Lower leg skin (tissue), 3 donors: ENCODE measurements at regions not wholly inside any gene's neighbourhood (a gene's known extent, or its start where the extent isn't known, plus 50 kb on each side); places are given as distances from the start of the nearest gene placed in this dataset.

ENCODE experiments used
- CTCF ChIP-seq, 3 donors: fragments of 450-650 bp; IDR thresholded peaks; one replicate each; pipeline ENCODE4 v1.5.1; 2016; ENCODE audit warnings: antibody characterized with exemption in 3 of 3, mild to moderate bottlenecking in 3 of 3, moderate library complexity in 2 of 3
- POLR2A ChIP-seq, 2 donors: fragments of 450-650 bp; IDR thresholded peaks; one replicate each; pipeline ENCODE4 v1.6.1; 2016 to 2017; ENCODE audit warnings: antibody characterized with exemption in 2 of 2, mild to moderate bottlenecking in 1 of 2, moderate library complexity in 1 of 2

DNA sequence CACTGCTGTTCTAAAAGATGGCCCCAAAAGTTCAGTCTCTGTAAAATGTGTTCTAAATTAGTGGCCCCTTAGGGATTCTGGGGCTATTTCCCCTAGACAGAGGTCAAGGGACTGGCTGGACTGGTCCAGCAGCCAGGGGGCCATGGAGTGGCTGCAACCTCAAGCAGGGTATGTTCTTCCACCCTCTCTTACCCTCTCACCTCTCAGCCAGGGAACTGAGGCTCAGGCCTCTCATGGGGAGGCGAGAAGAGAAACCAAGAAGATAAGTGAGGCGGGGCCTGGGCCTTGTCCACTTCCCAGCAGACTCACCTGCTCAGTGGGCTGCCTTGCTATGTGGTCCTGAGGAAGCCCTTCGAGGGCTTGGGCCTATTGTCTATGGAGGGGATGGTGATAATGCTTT is 339.7 kb downstream of the MYCN start:
- TF ChIP-seq POLR2A (IDR thresholded peaks at IDR 0.05) (no peak), CTCF (IDR thresholded peaks at IDR 0.05) (no peak)
